HG02938 (cell line): ENCODE measurements at regions not wholly inside any gene's neighbourhood (a gene's known extent, or its start where the extent isn't known, plus 50 kb on each side); places are given as distances from the start of the nearest gene placed in this dataset.
"Not testable (repeated sequence)": the region's sequence is repeated elsewhere in the genome, so short reads cannot be mapped to it uniquely, and the experiment has no call there.

Experiments used
- ATAC-seq: cut with Tn5 transposase; IDR thresholded peaks from one replicate; pipeline ENCODE4 v1.9.1; 2021; ENCODE audit warnings: mild to moderate bottlenecking, moderate library complexity; ENCODE audit not compliant: unreplicated experiment

- ATAC-seq: no peak
Measured at GRCh38 chr16:87007907-87008306, 309.3 kb downstream of the C16orf95 start.

- ATAC-seq: no peak
Measured at GRCh38 chr16:87008664-87009063, 308.5 kb downstream of the C16orf95 start.

GRCh38 chr16:87012954-87013938 is 303.9 kb downstream of the C16orf95 start:
- ATAC-seq: no peak

- ATAC-seq: no peak
Measured at GRCh38 chr16:87014112-87014511, 303.1 kb downstream of the C16orf95 start.

GRCh38 chr16:87015021-87015420 is 302.2 kb downstream of the C16orf95 start:
- no peak for ATAC-seq

- ATAC-seq: no peak
Measured at GRCh38 chr16:87016046-87017035, 300.9 kb downstream of the C16orf95 start.

- ATAC-seq: no peak
Measured at GRCh38 chr16:87017371-87018012, 299.7 kb downstream of the C16orf95 start.

- no peak for ATAC-seq
Measured at GRCh38 chr16:87025676-87026075, 291.5 kb downstream of the C16orf95 start.

GRCh38 chr16:87027056-87027616 is 290.1 kb downstream of the C16orf95 start:
- no peak for ATAC-seq

- no peak for ATAC-seq
Measured at GRCh38 chr16:87028481-87029320, 288.5 kb downstream of the C16orf95 start.

- ATAC-seq: no peak
Measured at GRCh38 chr16:87032554-87032953, 284.6 kb downstream of the C16orf95 start.

- no peak for ATAC-seq
Measured at GRCh38 chr16:87033021-87033471, 284.1 kb downstream of the C16orf95 start.

- no peak for ATAC-seq
Measured at GRCh38 chr16:87033541-87034300, 283.5 kb downstream of the C16orf95 start.

GRCh38 chr16:87034317-87034716 is 282.9 kb downstream of the C16orf95 start:
- no peak for ATAC-seq

- no peak for ATAC-seq
Measured at GRCh38 chr16:87035053-87035452, 282.1 kb downstream of the C16orf95 start.

- ATAC-seq: no peak
Measured at GRCh38 chr16:87037012-87037411, 280.2 kb downstream of the C16orf95 start.

GRCh38 chr16:87038528-87038927 is 278.7 kb downstream of the C16orf95 start:
- not testable (repeated sequence) for ATAC-seq

- ATAC-seq: no peak
Measured at GRCh38 chr16:87040169-87041117, 276.7 kb downstream of the C16orf95 start.
